ENCODE measurements at regions not wholly inside any gene's neighbourhood (a gene's known extent, or its start where the extent isn't known, plus 50 kb on each side); places are given as distances from the start of the nearest gene placed in this dataset.
"Not testable (repeated sequence)": the region's sequence is repeated elsewhere in the genome, so short reads cannot be mapped to it uniquely, and the experiment has no call there.

DNA sequence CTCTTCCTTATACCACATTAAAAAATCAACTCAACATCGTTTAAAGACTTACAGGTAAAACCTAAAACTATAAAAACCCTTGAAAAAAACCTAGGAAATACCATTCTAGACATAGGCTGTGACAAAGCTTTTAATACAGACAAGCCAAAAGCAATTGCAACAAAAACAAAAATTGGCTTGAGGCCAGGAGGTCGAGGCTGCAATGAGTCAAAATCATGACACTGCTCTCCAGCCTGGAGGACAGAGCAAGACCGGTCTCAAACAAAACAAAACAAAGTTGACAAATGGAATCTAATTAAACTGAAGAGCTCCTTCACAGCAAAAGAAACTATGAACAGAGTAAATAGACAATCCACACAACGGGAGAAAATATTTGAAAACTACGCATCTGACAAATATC is 1057.8 kb downstream of the FSCB start:
- DNase-seq = no peak

DNA sequence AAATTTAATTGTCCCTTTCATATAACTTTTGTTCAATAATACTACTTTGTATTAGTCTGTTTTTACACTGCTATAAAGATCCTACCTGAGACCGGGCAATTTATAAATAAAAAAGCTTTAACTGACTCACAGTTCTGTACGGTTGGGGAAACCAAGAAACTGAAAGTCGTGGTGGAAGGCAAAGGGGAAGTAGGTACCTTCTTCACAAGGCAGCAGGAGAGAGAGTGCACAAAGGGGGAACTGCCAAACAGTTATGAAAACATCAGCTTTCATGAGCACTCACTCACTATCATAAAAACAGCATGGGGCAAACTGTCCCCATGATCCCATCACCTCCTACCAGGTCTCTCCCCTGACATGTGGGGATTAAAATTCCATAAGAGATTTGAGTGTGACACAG is 1069.0 kb downstream of the FSCB start:
- no peak for DNase-seq

DNA sequence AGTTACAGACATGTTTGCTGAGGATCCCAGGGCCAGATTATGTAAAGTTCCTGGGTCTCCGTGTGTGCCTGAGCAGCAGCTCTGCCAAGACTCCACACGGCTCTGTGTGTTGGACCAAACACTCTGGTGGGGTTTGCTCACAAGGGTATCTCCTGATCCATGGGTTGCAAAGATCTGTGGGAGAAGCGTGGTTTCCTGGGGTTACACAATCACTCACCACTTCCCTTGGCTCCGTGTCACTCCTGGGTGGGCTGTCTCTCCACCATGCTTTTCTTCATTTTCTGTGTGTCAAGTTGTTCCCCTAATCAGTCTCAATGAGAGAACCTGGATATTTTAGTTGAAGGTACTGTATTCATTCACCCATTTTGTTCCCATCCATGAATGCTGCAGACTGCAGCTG is 1088.8 kb downstream of the FSCB start:
- DNase-seq = no peak

DNA sequence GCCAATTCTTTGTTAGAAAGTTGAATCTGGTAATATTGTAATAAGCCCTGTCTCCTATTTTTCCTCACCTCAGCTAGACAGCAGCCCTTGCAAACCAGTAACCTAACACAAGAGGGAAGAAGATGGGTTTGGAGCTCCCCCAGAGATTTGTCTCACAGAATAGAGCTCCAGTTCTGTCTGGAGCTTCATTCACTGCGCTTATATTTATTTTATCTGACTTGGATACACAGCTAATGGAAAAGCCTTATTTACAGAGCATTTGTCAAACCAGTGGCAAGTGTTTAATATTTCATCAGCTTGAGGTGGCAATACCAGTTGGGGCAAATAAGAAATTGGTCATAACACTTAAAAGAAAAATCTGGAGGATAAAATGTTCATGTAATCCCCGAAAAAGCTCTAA is 1094.0 kb downstream of the FSCB start:
- DNase-seq = no peak

DNA sequence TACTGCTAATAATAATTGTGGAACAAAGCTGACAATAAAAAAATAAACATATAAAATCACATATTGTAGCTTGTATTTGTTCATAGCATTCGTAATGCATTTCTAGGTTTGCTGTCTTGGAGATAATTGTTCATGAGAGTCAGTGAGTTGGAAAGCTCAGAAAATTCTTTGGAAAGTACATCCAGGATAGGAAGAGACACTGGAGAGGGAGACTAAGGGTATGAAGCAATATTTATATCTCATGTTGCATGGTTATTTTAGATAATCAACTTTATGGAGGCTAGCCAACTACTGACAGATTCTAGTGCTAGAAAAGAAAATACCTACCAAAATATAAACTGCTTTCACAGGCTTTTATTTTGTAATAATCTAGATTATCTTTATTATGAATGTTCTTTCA is 1095.2 kb downstream of the FSCB start:
- no peak for DNase-seq

DNA sequence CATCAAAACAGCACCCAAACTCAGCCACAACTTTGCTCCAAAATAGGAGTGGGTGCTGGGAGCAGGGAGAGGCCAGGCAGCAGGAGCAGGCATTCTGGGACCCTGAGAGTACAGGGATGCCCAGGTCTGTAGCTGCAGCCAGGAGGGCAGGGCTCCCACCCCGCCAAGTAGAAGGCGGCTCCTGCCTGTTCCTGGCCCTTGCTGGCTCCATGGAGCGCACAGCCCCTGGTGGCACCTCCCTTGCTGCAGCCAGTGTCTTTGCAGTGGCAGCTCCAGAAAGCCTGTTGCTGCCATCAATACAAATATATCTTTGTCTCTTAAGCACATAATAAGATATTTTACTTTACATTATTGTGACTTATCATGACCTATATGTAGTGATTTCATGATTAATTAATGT is 1096.5 kb downstream of the FSCB start:
- no peak for DNase-seq

DNA sequence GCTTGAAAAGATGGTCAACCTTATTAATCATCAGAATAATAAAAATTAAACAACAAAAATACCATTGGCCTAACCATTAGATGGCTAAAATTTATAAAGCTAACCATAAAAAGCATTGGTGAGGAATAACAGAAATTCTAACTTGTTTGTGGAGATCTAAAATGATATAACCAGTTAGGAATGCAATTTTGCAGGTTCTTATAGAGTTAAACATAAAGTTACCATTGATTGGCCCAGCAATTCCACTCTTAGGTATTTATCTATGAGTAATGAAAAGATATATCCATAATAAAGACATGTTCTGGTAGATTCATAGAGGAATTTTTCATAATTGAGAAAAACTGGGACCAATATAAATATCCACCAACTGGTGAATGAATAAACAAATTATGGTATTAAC is 1098.6 kb downstream of the FSCB start:
- no peak for DNase-seq

DNA sequence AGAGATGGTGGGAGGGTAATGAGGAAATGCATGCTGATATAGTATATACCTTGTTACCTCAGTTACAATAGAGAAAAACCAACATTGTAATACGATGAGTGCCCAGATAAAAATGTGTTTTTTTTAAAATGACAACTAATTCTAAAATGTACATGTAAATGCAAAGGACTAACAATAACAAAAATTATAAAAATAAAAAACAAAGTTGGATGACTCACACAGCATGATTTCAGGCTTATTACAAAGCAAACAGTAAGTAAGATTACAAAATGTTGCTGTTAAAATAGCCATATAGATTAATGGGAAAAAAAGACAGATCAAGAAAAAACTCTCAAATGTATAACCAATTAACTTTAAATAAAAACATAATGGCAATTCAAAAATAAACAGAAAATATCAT is 1099.4 kb downstream of the FSCB start:
- no peak for DNase-seq

DNA sequence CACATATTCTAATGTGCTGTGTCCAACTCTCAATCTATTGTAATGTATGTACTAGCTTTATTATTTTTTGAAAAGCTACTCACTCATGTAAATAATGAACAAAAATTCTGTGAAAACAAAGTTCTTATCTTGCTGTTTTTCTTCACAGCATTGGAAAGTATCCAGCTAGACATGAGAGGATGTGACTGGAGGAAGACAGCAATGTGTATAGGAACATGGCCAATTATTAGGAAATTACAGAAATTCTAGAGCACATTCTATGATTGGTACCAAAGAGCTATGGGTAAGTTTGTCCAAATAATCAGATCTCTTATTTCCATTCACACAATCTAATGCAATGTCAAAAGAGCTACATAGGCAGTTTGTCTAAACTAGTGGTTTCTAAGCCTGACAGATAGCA is 1100.2 kb downstream of the FSCB start:
- DNase-seq = no peak

DNA sequence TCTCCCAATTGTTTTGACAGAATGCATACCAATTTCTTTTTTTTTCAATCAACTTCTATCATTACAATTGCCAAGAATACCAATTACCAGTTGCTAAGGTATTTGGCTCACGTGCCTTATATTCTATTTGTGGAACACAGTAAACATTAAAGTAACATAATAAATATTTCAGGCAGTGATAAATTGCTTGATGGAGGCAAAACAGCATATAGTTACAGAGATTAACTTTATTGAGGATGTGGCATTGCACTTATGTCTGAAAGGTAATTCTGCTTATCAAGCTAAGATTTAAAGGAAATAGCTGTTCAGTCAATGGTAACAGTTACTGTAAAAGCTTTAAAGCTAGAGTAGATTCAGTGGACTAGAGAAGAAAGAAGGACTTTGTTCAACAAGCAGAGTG is 1107.8 kb downstream of the FSCB start:
- DNase-seq = no peak

DNA sequence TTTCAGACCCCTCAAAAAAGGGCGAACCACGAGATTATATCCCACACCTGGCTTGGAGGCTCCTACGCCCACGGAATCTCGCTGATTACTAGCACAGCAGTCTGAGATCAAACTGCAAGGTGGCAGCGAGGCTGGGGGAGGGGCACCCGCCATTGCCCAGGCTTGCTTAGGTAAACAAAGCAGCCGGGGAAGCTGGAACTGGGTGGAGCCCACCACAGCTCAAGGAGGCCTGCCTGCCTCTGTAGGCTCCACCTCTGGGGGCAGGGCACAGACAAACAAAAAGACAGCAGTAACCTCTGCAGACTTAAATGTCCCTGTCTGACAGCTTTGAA is 1136.6 kb downstream of the FSCB start:
- DNase-seq = not testable (repeated sequence)

DNA sequence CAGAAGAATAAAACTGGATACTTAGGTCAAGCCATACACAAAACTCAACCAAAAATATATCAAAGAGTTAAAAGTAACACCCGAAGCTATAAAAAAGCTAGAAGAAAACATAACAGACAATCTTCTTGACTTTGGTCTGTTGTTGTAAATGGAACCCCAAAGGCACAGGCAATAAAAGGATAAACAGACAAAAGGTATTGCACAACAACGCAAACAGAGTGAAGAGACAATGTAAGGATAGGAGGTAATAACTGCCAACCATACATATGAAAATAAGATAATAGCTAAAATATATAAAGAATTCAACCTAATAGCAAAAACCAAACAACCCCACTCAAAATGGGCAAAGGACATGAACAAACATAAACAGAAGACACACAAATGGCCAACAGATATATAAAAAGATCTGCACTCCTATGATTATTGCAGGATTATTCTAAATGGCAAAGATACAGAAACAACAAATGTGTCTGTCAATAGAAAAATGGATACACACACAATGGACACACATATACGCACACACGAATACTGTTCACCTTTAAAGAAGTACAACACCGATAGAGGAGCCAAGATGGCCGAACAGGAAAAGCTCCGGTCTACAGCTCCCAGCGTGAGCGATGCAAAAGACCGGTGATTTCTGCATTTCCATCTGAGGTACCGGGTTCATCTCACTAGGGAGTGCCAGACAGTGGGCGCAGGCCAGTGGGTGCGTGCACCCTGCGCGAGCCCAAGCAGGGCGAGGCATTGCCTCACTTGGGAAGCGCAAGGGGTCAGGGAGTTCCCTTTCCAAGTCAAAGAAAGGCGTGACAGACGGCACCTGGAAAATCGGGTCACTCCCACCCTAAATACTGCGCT is 1137.1 kb downstream of the FSCB start:
- no peak for DNase-seq

DNA sequence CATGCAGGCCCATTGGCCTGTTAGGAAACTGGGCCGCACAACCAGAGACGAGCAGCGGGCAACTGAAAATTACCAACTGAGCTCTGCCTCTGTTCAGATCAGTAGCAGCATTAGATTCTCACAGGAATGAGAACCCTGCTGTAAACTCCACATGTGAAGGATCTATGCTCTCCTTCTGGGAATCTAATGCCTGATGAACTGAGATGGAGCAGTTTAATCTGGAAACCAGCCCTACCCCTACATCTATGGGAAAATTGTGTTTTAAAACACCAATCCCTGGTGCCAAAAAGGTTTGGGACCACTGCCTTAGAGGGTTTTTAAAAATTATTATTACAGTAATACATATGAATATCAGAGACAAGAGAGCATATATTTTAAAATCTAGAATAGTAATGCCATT is 1144.5 kb downstream of the FSCB start:
- no peak for DNase-seq

DNA sequence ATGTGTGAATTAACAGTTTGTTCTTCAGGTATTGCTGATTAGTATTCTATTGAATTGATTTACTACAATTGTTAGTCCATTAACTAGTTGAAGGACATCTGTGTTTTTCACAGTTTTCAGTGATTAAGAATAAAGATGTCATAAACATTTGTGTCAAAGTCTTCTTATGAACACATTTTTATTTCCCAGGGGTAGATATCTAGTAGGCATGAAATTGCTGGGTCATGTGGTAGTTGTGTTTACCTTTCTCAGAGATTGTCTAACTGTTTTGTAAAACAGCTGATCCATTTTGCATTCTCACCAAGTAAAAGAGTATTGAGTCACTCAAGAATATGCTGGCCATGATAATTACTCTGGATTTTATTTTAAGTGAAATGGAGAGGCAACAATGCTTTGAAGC is 1145.3 kb downstream of the FSCB start:
- DNase-seq = no peak

DNA sequence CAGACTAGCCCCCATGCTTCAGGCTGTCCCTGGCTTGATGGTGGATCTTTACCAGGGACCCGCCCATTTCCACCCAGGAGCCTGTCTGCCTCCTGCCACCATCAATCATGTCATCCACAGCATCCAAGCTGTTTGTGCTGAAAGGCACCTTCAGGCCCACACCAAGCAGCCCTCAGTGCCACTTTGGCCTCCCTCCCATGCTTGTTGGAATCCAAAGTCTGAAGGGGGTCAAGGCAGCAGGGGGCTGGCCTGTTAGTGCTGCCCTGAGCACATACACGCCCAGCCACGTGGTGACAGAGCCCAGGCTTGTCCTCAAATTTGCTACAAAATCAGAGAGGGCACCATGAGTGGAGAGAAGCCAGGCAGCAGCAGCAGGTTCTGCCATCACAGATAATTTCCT is 1146.8 kb downstream of the FSCB start:
- no peak for DNase-seq

DNA sequence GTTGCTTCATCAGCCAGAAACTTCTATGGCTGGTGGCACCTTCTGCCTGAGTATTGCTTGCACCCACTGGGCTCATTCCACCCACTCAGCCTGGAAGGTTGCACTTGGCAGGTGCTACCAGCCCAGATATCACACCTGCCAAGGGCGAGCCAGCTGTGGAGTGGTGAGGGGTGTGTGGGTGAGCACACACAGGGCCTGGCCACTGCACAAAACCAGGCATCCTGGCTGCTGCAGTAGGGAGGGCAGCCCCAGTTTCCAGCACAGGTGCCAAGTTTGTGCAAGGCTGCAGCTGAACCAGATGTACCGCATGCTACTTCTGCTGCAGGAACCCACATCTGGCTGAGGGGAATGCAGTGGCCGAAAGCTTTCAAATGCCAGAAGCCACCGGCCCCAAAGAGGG is 1147.8 kb downstream of the FSCB start:
- DNase-seq = no peak

DNA sequence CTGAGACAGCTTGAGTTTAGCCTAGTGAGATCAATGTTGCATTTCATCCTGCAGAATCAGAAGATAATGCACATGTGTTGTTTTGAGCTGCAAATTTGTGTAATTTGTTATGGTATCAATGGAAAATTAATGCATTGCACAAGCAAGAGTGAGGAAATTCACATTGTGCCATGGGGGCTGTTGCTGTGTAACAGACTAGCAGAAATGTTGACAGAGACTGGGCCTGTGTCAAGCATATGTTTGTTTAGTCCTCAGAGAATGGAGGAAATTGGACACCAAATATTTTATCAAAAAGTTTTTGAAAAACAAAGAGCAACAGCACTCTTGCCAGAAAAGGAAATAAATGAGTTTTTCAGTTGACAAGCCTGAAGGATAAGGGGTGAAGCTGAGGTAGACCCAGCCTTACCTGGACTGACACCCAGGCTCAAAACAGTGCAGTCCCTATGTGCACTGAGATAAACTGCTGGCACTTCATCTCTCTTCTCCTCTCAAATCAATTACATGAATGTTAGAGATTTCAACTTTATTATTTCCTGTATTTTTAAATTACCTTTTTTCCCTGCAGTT is 1150.0 kb downstream of the FSCB start:
- no peak for DNase-seq

DNA sequence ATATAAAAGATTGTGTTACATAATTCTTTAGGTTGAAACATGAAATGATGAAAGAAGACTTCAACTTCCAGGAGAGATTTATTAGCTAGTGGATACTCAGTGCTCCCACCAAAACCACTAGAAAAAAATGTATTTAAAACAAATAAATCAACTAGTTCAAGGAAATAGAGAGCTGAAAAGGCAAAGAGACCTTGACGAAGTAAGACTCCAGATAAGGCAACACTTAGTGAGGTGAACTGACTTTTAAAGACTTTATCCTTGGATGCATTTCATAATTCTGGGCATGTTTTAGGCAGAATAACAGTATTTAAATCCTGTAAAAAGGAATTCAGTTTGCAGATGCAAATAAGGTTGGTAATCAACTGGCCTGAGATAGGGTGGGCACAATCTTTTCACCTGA is 1150.7 kb downstream of the FSCB start:
- DNase-seq = no peak

DNA sequence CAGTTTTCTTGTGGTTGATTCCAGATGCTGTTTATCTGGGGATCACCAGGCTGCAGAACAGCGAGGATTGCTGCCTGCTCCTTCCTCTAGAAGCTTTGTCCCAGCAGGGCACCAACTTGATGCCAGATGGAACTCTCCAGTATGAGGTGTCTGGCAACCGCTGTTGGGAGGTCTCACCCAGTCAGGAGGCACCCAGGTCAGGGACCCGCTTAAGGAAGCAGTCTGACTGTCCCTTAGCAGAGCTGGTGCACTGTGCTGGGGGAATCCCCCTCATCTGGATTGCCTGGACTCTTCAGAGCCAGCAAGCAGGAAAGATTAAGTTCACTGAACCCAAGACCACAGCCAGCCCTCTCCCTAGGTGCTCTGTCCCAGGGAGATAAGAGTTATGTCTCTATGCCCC is 1165.2 kb downstream of the FSCB start:
- DNase-seq = no peak

DNA sequence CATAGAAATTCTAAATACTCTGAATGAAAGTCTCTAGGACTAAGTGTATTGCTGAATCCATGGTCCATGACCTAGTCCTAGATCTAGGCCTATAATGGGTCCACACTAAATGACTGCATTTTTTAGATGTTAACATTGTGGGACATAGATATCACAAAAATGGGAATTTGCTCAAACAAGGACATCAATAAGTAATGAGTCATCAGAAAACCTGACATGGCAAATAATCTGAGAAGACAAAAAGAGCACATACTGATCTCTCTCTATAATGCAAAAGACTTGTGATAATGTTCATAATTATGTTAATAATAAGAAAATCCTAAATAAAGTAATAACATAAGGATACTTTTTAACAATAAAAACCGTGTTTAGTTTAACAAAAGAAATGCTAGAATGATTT is 1168.4 kb downstream of the FSCB start:
- no peak for DNase-seq

DNA sequence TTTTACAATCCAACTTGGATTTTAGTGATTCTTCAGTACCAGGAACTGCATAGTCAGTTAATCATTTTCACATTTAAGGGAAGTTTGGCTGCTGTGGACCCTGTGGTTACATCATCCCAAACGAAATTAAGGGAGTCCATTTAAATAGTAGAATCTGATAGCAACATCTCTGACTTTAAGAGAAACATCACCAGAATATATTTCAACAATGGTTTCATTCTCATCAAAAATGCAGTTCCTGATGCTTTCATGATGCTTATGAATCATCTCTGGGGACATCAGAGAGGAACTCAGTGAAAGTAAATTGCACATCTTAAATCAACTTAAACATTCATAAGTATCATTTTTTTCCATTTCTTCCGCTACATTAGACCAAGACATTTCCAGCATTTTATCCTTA is 1170.7 kb downstream of the FSCB start:
- no peak for DNase-seq

DNA sequence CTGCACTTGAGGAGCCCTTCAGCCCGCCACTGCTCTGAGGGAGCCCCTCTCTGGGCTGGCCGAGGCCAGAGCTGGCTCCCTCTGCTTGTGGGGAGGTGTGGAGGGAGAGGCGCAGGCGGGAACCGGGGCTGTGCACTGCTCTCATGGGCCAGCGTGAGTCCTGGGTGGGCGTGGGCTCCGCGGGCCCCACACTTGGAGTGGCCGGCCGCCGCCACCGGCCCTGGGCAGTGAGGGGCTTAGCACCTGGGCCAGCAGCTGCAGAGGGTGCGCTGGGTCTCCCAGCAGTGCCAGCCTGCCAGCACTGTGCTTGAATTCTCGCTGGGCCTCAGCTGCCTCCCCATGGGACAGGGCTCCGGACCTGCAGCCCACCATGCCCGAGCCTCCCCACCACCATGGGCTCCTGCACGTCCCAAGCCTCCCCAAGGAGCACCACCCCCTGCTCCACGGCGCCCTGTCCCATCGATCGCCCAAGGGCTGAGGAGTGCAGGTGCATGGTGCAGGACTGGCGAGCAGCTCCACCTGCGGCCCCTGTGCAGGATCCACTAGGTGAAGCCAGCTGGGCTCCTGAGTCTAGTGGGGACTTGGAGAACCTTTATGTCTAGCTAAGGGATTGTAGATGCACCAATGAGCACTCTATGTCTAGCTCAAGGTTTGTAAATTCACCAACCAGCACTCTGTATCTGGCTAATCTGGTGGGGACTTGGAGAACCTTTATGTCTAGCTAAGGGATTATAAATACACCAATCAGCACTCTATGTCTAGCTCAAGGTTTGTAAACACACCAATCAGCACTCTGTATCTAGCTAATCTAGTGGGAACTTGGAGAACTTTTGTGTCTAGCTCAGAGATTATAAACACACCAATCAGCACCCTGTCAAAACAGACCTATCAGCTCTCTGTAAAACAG is 1180.3 kb downstream of the FSCB start:
- DNase-seq = not testable (repeated sequence)

DNA sequence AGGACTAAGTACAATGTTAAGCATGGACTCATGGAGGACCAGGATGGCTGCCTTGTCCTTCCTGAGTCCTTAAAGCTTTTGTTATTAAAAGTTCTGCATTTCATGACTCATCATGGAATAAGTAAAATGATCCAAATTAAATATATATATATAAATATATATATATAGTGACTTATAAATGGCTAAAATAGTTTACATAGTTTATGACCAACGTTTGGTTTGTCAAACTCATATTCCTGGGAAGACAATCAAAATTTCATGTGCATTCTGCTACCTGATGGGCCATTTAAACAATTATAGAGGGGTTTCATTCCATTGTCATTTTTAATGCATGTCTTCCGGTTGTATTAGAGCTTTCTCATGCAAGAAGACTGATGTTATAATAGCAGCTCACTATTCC is 1190.7 kb downstream of the FSCB start:
- DNase-seq = no peak
